HG03095 (cell line): ENCODE measurements at regions not wholly inside any gene's neighbourhood (a gene's known extent, or its start where the extent isn't known, plus 50 kb on each side); places are given as distances from the start of the nearest gene placed in this dataset.
"Not testable (repeated sequence)": the region's sequence is repeated elsewhere in the genome, so short reads cannot be mapped to it uniquely, and the experiment has no call there.

Experiments used
- ATAC-seq: cut with Tn5 transposase; IDR thresholded peaks from one replicate; pipeline ENCODE4 v1.9.1; 2021; ENCODE audit warnings: moderate library complexity; ENCODE audit not compliant: unreplicated experiment

DNA sequence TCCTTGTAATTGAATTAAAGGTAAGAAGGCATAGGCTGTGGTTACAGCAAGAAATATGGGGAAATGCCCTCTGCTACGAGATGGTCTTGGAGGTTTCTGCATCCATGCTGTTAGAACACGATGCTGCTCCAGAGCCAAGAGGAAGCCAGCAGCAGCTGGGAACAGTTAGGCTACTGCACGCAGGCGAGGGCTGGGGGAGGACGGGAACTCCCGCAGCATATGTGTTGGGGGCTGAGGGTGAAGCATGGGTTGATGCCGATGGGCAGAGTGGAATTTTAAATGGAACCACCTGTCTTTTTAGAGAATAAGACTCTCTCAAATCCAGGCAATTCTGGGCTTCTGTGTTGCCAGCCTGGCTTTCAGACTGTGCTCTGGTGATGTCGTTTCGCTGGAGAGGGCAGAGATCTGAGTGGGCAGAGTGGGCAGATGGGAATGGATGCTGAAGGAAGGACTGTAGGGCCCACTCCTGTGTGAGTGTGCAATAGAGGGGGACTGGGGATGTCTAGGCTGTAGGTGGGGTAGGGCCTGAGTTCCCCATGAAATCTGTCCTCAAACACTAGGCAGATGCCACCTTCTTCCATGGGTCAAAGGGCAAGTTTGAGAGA lies 417.0 kb upstream of the TPM1 start:
- no peak for ATAC-seq

DNA sequence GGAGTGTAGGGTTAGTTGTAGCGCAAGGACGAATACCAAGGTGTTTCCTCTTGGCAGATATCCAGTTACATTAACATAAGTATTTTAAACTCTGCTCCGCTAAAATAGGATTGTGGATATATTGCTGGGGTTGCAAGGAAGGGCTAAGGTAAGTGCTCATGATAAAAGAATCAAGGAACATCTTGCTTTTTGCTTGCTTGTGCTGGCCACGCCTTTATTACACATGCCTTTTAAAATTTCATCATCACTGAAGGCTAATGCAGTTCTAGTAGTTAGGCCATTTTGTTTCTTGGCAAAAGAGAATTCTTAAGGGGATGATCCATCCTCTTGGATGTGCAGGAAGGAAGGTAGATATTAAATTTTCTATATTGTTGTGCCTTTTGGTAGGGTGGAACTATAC lies 415.6 kb upstream of the TPM1 start:
- no peak for ATAC-seq

DNA sequence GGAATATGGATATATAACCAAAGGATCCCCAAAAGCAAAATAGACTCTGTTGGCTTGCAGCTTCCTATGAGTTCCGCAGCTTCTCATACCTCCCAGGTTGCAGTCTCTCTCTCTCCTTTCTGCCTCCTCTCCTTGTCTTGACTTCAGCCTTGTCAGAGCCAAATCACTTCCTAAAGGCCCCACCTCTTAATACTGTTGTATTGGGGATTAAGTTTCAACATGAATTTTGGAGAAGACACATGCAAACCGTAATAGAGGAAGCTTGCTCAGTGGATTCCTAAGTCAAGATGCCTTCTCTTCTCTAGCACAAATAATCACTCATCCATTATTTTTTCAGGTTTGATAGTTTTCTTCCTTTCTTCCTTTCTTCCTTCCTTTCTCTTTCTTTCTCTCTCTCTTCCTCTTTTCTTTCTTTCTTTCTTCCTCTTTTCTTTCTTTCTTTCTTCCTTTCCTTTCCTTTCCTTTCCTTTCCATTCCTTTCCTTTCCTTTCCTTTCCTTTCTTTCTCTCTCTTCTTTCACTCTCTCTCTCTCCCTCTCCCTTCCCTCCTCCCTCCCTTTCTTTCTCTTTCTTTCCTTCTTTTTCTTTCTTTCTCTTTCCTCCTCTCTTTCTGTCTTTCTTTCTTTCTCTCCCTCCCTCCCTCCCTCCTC lies 411.3 kb upstream of the TPM1 start:
- no peak for ATAC-seq

DNA sequence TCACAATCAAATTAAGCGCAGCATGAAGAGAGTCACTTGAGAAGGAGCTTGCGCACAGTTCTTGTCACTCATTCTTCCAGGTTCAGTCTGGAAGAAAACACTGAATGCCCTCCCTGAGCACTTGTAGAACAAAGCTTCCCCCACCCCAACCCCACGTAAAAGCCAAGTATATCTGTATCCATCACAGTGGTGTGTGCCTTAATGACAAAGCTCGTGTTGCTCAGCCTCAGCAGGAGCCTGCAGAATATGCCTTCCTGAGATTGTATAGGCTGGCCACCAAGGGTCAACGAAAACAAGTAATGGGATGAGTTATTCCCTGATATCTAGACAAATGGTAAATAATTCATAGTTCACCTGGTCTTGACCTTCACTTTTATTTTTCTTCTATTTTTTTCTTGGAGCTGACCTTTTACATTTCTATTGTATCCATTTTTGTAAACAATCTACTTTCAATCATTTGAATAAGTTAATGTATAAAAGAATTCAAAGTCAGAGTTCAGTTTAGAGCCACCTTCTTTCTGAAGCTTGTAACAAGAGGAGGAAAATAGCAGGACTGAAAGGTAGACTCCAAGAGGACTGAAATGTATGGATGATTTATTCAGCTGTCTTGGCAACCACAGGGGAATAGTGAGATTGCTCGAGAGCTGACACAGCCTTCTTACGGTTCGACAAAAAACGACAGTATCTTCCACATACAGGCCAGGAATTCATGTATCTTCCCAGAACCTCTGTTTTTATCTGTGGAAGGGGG lies 405.5 kb upstream of the TPM1 start:
- no peak for ATAC-seq

DNA sequence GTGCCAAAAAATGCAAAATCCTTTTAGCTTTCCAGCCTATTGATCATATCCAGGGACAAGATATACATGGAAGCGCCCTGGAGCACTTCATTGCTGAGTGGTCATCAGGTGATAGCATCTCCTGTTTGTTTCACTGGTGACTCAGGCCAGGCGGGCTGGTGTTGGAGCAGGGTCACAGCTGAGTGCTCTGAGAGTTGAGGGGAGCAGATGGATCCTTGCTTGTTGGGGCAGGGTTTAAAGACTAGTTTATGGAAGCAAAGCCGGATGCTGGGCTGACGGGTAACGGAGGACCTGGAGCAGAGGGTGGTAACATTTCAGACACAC lies 405.0 kb upstream of the TPM1 start:
- no peak for ATAC-seq

DNA sequence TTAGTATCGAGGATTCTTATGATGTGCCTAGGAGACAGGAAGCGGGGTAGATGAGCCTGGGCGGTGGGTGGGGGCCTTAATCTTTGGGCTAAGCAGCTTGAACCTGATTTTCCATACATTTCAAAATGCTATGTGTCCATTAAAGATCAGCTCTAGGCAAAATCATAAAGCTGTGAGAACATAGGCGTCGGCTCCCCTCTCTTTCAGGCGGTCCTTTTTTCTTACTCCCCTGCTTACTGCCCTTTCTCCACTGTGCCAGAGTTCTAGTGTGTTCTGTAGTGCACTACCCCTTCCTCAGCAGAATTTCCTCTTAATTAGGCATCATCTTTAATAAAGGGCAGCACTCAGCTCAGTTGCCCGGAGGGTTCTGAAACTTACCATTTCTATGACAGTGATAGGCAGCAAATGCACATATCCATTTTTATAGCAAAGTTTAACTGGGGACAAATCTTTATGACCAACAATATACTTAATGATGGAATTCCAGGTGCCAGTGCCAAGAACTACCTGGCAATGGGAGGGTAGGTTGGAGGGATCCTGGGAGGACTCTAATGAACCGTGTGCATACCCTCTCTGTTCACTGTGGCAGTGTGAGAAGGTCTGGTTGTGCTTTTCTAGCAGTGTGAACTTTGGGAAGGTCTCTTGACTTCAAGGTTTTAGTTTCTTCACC lies 404.5 kb upstream of the TPM1 start:
- no peak for ATAC-seq

DNA sequence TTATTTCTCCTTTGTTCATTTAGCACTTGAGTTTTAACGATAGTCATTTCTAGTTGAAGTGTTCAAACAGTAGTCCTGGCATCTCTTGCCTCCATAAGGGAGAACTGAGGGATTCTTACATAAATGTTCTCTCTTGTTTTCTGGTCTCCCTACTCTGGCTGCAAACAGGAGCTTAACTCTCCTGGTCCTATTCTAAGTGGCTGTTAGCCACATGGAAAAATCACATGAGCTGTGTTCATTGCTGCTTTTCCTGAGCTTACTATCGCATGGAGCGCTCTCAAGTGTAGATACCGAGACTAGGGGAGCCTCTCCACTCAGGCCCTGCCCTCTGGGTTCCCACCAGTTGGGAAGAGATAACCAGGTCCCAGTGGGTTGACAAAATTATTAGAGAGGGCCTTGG lies 403.1 kb upstream of the TPM1 start:
- ATAC-seq: no peak

DNA sequence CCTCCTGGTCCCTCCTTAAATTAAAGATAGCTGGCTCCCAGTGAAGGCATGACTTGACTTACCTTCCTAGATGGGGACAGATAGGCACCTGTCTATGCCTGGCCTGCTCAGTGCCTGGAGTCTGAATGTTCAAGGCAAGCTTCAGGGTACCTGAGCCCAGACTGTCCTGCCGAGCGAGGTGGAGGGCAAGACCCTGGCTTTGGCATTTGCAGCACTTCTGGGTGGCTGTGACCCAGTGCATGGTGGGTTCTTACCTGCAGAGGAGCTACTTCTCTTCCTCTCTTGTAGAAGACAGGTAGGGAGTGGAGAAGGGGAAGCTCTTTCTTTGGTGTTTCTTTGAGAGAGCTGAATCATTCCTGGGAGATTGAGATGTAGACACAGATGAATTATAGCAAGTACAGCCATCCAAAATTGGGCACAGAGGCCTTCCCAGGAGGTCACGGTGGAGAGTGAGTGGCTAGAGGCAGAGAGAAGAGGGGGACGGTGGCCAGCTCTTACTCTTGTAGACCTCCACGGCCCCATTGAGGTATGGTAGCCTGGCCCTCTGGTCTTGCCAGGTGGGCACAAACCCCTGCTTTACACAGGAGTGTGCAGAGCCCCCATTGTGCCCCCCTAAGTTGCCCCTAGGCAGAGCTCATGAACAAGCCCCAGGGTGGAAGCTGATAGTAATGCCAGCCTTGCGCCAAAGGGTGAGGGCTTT lies 402.5 kb upstream of the TPM1 start:
- no peak for ATAC-seq

DNA sequence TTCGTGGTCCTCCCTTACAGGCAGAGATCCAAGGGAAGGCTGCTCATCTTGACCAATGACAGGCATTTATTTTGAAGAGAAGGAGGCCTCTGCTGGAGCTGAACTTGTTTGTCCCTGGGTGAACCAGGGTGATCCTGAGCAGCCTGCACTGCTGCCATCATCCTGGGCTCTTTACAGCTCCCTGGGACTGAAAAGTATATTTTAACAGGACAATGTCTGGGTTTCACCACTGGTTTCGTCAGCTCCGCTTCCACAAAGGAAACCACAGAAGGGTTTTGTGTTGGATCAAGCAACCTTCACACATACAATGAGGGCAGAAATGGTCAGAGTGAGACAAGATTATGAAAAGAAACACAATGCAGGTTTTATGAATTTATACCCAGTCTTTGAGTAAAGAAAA lies 400.7 kb upstream of the TPM1 start:
- no peak for ATAC-seq

DNA sequence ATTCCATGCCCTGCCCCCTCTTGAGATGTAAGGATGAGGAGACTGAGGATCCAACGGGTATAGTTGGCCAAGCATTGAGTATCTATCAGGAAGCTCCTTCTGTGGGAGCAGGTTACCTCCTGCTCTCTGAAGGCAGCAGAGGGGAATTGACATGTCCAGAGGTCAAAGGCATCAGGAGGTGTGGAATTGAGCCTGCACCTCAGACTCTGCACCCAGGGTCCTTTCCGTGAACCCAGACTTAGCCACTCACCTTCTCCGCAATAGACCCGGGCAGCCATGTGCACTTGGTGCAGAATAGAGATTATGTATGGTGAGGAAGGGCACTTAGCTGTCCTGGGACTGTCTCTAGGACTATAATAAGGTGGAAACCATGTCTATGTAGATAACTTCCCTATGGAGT lies 399.0 kb upstream of the TPM1 start:
- no peak for ATAC-seq

DNA sequence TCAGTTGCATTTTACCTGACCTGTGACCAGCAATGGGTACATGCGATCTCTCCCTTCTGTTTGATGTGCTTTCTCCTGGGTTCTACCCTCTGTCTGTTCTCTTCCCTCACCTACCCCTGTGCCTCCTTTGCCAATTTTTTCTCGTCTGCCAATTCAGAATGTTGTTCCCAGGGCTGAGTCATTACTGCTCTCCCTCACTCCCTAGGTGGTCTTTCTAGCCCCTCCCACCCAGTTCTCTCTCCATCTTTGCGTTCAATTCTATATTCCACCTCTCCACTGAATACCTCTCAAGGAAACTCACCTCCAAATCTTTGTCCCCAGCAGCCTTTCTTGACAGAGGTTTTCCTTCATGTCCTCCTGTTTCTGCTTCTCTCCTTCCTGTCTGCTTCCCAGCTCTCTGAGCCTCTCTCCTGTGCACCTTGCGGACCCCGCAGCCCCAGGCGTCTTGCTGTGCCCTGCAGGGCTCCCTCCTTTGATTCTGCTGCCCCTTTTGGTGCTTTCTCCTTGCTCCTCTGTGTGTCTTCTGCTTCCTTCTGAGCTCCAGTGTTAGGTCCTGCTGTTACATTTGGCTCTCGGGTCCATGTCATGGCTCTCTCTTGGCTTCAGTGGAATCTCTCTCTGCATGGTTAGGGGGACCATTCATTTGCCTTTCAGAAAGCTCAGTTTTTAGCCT lies 398.2 kb upstream of the TPM1 start:
- no peak for ATAC-seq

DNA sequence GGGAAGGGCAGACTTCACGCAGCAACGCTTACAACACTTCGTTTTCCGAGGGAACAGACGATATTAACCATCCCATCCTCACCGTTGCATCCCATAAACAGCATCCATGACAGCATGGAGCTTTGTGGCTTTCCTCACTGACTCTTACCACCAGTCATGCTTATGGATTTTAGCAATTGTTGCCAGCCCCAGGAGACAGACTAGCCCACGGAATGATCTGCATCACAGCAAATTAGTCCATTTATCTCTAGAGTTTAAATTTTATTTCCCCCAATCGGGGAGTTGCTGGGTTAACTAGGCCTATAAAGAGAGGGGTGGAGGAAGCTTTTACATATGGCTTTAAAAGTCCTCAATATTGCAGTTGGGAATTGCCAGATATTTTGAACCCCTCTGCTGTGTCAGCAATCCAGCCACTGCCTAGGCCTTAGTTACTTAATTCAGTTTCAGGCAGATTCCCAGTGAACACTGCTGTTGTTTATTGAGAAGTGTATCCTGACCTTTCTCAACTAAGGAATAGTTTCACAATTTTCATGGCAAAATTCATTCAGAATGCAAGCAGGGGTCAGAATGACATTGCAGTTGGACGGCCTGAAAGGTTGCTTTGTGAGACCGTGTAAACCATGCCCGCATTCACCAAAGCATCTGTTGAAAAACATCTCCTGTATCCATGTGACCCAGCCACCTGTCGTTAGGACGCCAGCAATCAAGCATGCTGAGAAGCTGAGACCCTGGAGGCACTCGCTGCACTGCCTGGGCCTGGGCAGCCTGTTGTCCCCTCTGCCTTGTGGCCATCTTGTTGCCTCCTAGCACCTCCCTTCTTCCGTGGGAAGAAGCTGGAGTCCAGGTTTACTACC lies 397.4 kb upstream of the TPM1 start:
- no peak for ATAC-seq

DNA sequence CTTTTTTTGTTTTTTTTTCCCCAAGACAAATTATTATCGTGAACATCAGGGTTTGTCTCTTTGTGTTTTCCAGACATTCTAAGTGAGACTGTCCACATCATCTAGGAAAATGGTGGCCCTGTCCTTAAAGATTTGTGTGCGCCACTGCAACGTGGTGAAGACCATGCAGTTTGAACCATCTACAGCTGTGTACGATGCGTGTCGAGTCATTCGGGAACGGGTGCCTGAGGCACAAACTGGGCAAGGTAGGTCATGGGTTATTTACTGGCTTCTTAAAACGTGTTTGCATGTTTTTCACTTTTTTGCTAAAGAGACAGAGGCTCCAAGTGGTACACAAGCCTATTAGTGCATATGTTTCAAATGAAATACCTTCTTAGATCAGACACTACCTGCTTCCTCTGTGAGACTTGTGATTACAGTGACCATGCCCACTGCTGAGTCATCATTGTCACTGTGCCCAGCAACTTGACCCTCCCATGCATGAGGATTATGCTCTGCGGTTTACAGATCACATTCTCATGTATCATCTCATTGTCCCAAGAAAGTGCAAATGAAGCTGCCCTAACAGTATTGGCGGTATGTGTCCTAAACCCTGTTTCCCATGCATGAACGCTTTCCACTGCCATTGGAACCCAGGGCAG lies 395.2 kb upstream of the TPM1 start:
- no peak for ATAC-seq

DNA sequence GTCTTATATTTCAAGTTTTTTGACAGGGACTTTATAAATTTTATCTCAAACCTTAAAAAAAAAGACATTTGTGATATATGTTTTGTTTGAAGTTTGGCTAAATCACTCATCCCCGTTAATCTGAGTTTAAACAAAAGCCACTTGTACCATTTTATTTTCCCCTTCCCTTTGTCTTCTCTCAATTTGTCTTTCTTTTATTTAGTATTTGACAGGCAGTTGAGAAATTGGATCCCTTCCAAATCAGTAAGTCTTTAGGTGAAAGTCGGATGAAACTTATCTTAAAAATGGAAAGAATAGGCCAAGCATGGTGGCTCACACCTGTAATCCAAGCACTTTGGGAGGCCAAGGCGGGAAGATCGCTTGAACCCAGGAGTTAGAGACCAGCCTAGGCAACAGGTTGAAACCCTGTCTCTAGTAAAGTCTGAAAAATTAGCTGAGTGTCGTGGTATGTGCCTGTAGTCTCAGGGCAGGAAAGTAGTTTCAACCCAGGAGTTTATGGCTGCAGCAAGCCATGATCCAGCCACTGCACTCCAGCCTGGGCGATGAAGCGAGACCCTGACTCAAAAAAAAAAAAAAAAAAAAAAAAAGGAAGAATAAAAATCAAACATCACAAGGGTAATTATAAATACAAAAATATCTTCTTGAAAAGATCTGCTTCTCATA lies 394.6 kb upstream of the TPM1 start:
- no peak for ATAC-seq

DNA sequence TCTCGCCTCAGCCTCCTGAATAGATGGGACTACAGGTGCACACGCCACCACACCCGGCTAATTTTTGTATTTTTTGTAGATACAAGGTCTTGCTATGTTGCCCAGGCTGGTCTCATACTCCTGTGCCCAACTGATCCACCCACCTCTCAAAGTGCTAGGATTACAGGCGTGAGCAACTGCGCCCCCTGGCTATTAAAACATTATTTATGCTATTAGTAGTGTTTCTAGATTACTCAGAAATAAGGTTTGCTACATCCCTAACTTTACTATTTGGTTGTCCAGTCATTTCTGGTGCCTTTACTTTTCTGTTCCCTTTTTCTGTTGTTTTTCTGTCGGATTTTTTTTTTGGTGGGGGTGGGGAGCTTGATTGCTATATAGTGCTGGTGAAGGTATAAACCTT lies 393.6 kb upstream of the TPM1 start:
- ATAC-seq: no peak

DNA sequence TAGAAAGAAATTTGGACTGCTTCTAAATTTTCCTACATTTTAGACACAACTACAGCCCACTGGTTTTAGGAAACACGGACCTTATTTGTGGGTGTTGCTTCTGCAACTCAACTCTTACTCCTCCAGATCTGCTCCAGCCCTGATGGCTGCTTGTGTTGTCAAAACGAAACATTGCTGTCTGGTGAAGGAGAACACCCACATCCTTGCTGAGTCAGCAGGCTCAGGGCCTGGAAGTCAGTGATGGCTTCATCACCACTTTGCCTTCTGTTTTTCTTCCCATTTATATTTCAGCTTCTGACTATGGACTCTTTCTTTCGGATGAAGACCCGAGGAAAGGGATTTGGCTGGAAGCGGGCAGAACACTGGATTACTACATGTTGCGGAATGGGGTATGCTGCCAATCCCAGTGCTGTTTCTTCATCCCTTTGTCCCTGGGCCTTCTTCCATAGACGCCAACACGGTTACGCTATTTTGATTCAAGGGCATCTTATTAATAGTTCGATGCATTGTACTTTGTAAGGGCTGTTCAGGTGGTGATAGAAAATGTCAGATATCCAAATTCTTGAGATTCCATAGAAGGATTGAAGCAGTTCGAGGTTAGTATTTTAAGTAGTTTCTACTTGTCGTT lies 392.6 kb upstream of the TPM1 start:
- peak; percentile 76 for ATAC-seq

DNA sequence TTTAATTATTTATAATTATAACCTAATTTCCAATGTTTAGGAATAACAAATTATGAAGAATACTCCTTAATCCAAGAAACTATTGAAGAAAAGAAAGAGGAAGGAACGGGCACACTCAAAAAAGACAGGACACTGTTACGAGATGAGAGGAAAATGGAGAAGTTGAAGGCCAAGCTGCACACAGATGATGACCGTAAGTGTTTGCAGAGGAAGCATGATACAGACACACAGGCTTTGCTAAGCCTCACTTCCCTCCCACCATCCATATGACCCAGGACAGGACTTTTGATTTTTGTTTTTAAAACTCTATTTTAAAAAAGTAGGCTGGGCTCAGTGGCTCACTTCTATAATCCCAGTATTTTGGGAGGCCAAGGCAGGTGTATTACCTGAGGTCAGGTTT lies 389.4 kb upstream of the TPM1 start:
- no peak for ATAC-seq

DNA sequence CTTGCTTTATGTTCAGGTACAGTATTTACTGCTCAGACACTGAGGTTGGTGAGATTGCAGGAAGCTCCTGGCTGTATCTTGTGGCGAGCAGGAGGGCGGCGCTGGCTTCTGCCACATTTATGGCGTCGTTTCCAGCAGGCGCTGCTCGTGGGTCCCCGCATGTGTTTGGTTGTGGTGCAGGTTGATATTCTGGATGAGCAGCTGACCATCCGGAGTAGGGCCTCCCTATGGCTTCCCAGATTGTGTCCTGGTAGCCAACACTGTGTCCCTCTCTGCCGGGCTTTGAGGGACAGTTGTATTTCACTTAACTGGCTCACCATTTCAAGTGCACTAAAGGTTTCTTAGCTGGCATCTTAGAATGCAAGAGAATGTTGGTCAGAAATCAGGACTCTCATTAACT lies 386.5 kb upstream of the TPM1 start:
- no peak for ATAC-seq

DNA sequence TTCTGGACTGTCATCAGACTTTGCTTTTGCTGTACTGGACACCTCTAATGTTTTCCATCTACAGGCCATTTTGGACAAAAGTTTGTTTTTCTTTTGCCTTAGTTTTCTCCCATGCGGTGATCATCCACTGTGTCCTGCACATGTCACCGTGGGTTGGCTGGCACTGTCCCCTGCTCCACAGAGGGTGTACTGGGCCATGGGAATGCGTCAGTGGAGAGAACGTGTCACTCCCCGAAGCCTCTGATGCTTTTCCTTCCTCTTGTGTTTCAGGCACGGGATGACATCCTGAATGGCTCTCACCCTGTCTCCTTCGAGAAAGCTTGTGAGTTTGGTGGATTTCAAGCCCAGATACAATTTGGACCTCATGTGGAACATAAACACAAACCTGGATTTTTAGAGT lies 385.0 kb upstream of the TPM1 start:
- not testable (repeated sequence) for ATAC-seq
